Mesendoderm (in vitro differentiated cells): ENCODE measurements at regions not wholly inside any gene's neighbourhood (a gene's known extent, or its start where the extent isn't known, plus 50 kb on each side); places are given as distances from the start of the nearest gene placed in this dataset.

ENCODE experiments used
- DNase-seq: peaks from one replicate; pipeline ENCODE4 v3.0.0; 2013
- H2AK5ac ChIP-seq: 2 replicates; pipeline ENCODE4 v1.6.1; 2013; ENCODE audit warnings: low read length, inconsistent platforms
- H2BK120ac ChIP-seq: 2 replicates; pipeline ENCODE4 v1.6.1; 2013; ENCODE audit warnings: low read depth, mild to moderate bottlenecking, low read length, moderate library complexity, mixed read lengths
- H2BK15ac ChIP-seq: replicated peaks from 2 replicates; pipeline ENCODE4 v1.6.1; 2013; ENCODE audit warnings: low read depth, mild to moderate bottlenecking, moderate library complexity
- H2BK5ac ChIP-seq: 2 replicates; pipeline ENCODE4 v1.6.1; 2013; ENCODE audit warnings: low read length, inconsistent platforms
- H3K18ac ChIP-seq: 2 replicates; pipeline ENCODE4 v1.6.1; 2013; ENCODE audit warnings: mild to moderate bottlenecking, low read length, mixed read lengths
- H3K23ac ChIP-seq: one replicate; pipeline ENCODE4 v1.6.1; 2013; ENCODE audit warnings: low read length
- H3K27ac ChIP-seq: 2 replicates; pipeline ENCODE4 v1.5.1; 2013; ENCODE audit warnings: low read depth, mild to moderate bottlenecking, inconsistent platforms, low read length, moderate library complexity
- H3K27me3 ChIP-seq: 2 replicates; pipeline ENCODE4 v1.6.1; 2013; ENCODE audit warnings: low read length, control low read depth, mild to moderate bottlenecking, inconsistent platforms; ENCODE audit not compliant: insufficient read depth, poor library complexity
- H3K36me3 ChIP-seq: 2 replicates; pipeline ENCODE4 v1.6.1; 2013; ENCODE audit warnings: low read length, inconsistent platforms; ENCODE audit not compliant: control insufficient read depth, insufficient read depth
- H3K4ac ChIP-seq: one replicate; pipeline ENCODE4 v1.6.1; 2013; ENCODE audit warnings: low read depth, mild to moderate bottlenecking, low read length, moderate library complexity
- H3K4me1 ChIP-seq: 2 replicates; pipeline ENCODE4 v1.6.1; 2013; ENCODE audit warnings: low read depth, low read length, inconsistent platforms; ENCODE audit not compliant: control insufficient read depth
- H3K4me2 ChIP-seq: 2 replicates; pipeline ENCODE4 v1.6.1; 2013; ENCODE audit warnings: low read length
- H3K4me3 ChIP-seq: 2 replicates; pipeline ENCODE4 v1.5.1; 2013; ENCODE audit warnings: mild to moderate bottlenecking, low read length
- H3K56ac ChIP-seq: one replicate; pipeline ENCODE4 v1.6.1; 2013; ENCODE audit warnings: low read length
- H3K79me1 ChIP-seq: 2 replicates; pipeline ENCODE4 v1.6.1; 2013; ENCODE audit warnings: low read length, inconsistent platforms
- H3K79me2 ChIP-seq: 2 replicates; pipeline ENCODE4 v1.6.1; 2013; ENCODE audit warnings: mild to moderate bottlenecking, low read length; ENCODE audit not compliant: control insufficient read depth, insufficient read depth
- H3K9ac ChIP-seq: 2 replicates; pipeline ENCODE4 v1.6.1; 2013; ENCODE audit warnings: low read length, inconsistent platforms
- H4K5ac ChIP-seq: one replicate; pipeline ENCODE4 v1.6.1; 2013; ENCODE audit warnings: low read length
- H4K8ac ChIP-seq: one replicate; pipeline ENCODE4 v1.6.1; 2013; ENCODE audit warnings: low read depth, mild to moderate bottlenecking, control low read depth, low read length, moderate library complexity
- WGBS: extraction: QIAGEN DNeasy Blood & Tissue Kit; methylation state at CpG from one replicate; pipeline ENCODE4 v1.1.7; 2013; ENCODE audit warnings: low lambda C conversion rate, missing lambda C conversion rate; ENCODE audit not compliant: insufficient coverage; ENCODE audit errors: extremely low coverage; 5-methylcytosine and 5-hydroxymethylcytosine counted together

- Histone ChIP-seq H4K5ac (no peak overlapping the region), H3K18ac (no peak overlapping the region), H3K27me3 (no peaks in the 10 kb centered on the region), H2BK5ac (no peak overlapping the region), H2AK5ac (no peak overlapping the region), H3K4me1 (peaks cover 6% of the 10 kb centered on the region), H3K4me2 (no peak overlapping the region), H2BK15ac (no peak overlapping the region), H4K8ac (no peak overlapping the region), H3K27ac (no peak overlapping the region), H3K79me2 (no peaks in the 10 kb centered on the region), H3K9ac (no peak overlapping the region), H3K56ac (no peak overlapping the region), H3K4me3 (no peak overlapping the region), H3K36me3 (no peaks in the 10 kb centered on the region), H2BK120ac (no peak overlapping the region), H3K23ac (no peak overlapping the region), H3K79me1 (no peaks in the 10 kb centered on the region), H3K4ac (no peak overlapping the region)
- WGBS: no CpG with 5 or more reads among the region's 4 CpGs
- DNase-seq: no peak
These were observed 67.3 kb upstream of the MFGE8 start for GRCh38 chr15:88980498-88980897.

DNA sequence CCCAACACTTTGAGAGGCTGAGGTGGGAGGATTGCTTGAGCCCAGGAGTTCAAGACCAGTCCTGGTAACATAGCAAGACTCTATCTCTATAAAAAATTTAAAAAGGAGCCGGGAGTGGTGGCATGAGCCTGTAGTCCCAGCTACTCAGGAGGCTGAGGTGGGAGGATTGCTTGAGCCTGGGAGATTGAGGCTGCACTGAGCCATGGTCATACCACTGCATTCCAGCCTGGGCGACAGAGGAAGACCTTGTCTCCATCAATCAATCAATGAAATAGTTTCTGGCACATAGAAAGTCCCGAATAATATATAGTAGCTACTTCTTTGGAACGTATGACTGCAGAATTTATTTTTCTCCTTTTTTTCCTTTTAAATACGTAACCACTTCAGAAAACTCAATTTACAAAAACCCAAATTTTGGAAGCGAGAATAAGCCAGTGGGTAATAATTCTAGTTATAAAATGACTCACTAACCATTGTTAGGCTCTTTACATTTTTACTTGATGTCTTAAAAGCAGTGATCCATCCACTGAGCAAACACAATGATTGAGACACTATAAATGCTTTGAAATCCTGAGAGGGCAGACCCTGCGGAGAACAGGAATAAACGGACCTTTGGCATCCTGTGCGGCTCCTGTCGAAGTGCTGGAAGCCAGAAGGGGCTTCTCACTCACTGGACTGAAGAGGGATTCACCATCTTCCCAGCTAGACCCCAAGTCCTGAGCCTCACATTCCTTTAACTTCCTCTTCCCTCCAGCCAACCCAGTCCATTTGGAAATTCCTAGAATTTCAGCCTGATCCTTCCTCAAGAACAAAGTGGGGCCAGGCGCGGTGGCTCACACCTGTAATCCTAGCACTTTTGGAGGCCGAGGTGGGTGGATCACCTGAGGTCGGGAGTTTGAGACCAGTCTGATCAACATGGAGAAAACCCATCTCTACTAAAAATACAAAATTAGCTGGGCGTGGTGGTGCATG is 68.4 kb upstream of the MFGE8 start:
- Histone ChIP-seq H3K9ac (no peak overlapping the region), H3K4me3 (no peak overlapping the region), H2BK120ac (no peak overlapping the region), H3K79me1 (no peaks in the 10 kb centered on the region), H3K23ac (no peak overlapping the region), H3K27me3 (no peaks in the 10 kb centered on the region), H2BK5ac (no peak overlapping the region), H2AK5ac (no peak overlapping the region), H4K5ac (no peak overlapping the region), H3K79me2 (no peaks in the 10 kb centered on the region), H2BK15ac (no peak overlapping the region), H4K8ac (no peak overlapping the region), H3K4ac (no peak overlapping the region), H3K4me2 (no peak overlapping the region), H3K18ac (no peak overlapping the region), H3K56ac (no peak overlapping the region), H3K4me1 (peaks cover 6% of the 10 kb centered on the region), H3K36me3 (no peaks in the 10 kb centered on the region), H3K27ac (no peak overlapping the region)
- peak; percentile 58 for DNase-seq
- no CpG with 5 or more reads among the region's 15 CpGs for WGBS

GRCh38 chr15:88982304-88982945 is 69.2 kb upstream of the MFGE8 start:
- Histone ChIP-seq H2BK15ac (no peak overlapping the region), H2AK5ac (no peak overlapping the region), H2BK5ac (no peak overlapping the region), H3K79me2 (no peaks in the 10 kb centered on the region), H3K18ac (peak overlapping the region; percentile 77), H3K4ac (peak overlapping the region; percentile 46), H3K23ac (peak overlapping the region; percentile 57), H3K27me3 (no peaks in the 10 kb centered on the region), H3K79me1 (no peaks in the 10 kb centered on the region), H3K36me3 (no peaks in the 10 kb centered on the region), H3K56ac (no peak overlapping the region), H4K5ac (no peak overlapping the region), H3K4me1 (peaks cover 10% of the 10 kb centered on the region), H2BK120ac (peak overlapping the region; percentile 64), H3K9ac (no peak overlapping the region), H3K4me3 (no peak overlapping the region), H3K4me2 (no peak overlapping the region), H3K27ac (no peak overlapping the region), H4K8ac (no peak overlapping the region)
- WGBS: no CpG with 5 or more reads among the region's 7 CpGs
- DNase-seq: peak; percentile 25

- no peak overlapping the region for H4K5ac ChIP-seq
- H3K18ac ChIP-seq: peak overlapping the region; percentile 77
- no peak overlapping the region for H4K8ac ChIP-seq
- WGBS: no CpG with 5 or more reads among the region's 2 CpGs
- H3K79me1 ChIP-seq: no peaks in the 10 kb centered on the region
- H3K9ac ChIP-seq: no peak overlapping the region
- H3K4me3 ChIP-seq: no peak overlapping the region
- H2AK5ac ChIP-seq: no peak overlapping the region
- peak overlapping the region; percentile 46 for H3K4ac ChIP-seq
- H3K79me2 ChIP-seq: no peaks in the 10 kb centered on the region
- H3K4me1 ChIP-seq: peaks cover 15% of the 10 kb centered on the region
- no peak overlapping the region for H3K27ac ChIP-seq
- H3K56ac ChIP-seq: peak overlapping the region; percentile 27
- H3K4me2 ChIP-seq: no peak overlapping the region
- no peaks in the 10 kb centered on the region for H3K27me3 ChIP-seq
- peak; percentile 52 for DNase-seq
- H3K36me3 ChIP-seq: no peaks in the 10 kb centered on the region
- no peak overlapping the region for H2BK5ac ChIP-seq
- H2BK15ac ChIP-seq: no peak overlapping the region
- H2BK120ac ChIP-seq: no peak overlapping the region
- no peak overlapping the region for H3K23ac ChIP-seq
These were observed 69.8 kb upstream of the MFGE8 start for GRCh38 chr15:88982946-88983342.

- Histone ChIP-seq H2BK5ac (no peak overlapping the region), H4K5ac (no peak overlapping the region), H3K4me2 (no peak overlapping the region), H2BK120ac (no peak overlapping the region), H3K4ac (no peak overlapping the region), H3K27me3 (no peaks in the 10 kb centered on the region), H3K27ac (no peak overlapping the region), H2AK5ac (peak overlapping the region; percentile 62), H3K18ac (no peak overlapping the region), H3K36me3 (no peaks in the 10 kb centered on the region), H3K4me3 (no peak overlapping the region), H3K56ac (no peak overlapping the region), H4K8ac (no peak overlapping the region), H3K9ac (no peak overlapping the region), H2BK15ac (no peak overlapping the region), H3K79me1 (no peaks in the 10 kb centered on the region), H3K23ac (no peak overlapping the region), H3K79me2 (no peaks in the 10 kb centered on the region), H3K4me1 (peaks cover 19% of the 10 kb centered on the region)
- no peak for DNase-seq
- no CpG with 5 or more reads among the region's 9 CpGs for WGBS
These were observed 70.8 kb upstream of the MFGE8 start for GRCh38 chr15:88983861-88984429.
